GM04503 (cell line): ENCODE measurements at regions not wholly inside any gene's neighbourhood (a gene's known extent, or its start where the extent isn't known, plus 50 kb on each side); places are given as distances from the start of the nearest gene placed in this dataset.
"Not testable (repeated sequence)": the region's sequence is repeated elsewhere in the genome, so short reads cannot be mapped to it uniquely, and the experiment has no call there.

Source experiments
- DNase-seq: peaks from one replicate; pipeline ENCODE4 v3.0.0-alpha.2; 2012; ENCODE audit warnings: low read depth

GRCh38 chr15:59896663-59897074, 107.4 kb upstream of the FOXB1 start:
- DNase-seq = no peak

- DNase-seq = no peak
Observed at GRCh38 chr15:59894835-59895234, 109.3 kb upstream of the FOXB1 start.

- DNase-seq = no peak
Observed at GRCh38 chr15:59892985-59893384, 111.1 kb upstream of the FOXB1 start.

- not testable (repeated sequence) for DNase-seq
Observed at GRCh38 chr15:59887870-59888269, 116.2 kb upstream of the FOXB1 start.

- no peak for DNase-seq
Observed at GRCh38 chr15:59887211-59887610, 116.9 kb upstream of the FOXB1 start.

- no peak for DNase-seq
Observed at GRCh38 chr15:59886441-59886840, 117.7 kb upstream of the FOXB1 start.

- no peak for DNase-seq
Observed at GRCh38 chr15:59885832-59886231, 118.3 kb upstream of the FOXB1 start.

- DNase-seq = peak; percentile 38
Observed at GRCh38 chr15:59879506-59880265, 124.4 kb upstream of the FOXB1 start.

GRCh38 chr15:59876140-59876539, 128.0 kb upstream of the FOXB1 start:
- DNase-seq = no peak

GRCh38 chr15:59873644-59874272, 130.4 kb upstream of the FOXB1 start:
- no peak for DNase-seq

GRCh38 chr15:59867086-59867855, 136.8 kb upstream of the FOXB1 start:
- no peak for DNase-seq

GRCh38 chr15:59866642-59867041, 137.5 kb upstream of the FOXB1 start:
- no peak for DNase-seq

- no peak for DNase-seq
Observed at GRCh38 chr15:59862191-59863155, 141.6 kb upstream of the FOXB1 start.

- no peak for DNase-seq
Observed at GRCh38 chr15:59847968-59848367, 156.1 kb upstream of the FOXB1 start.

GRCh38 chr15:59845942-59846499, 156.9 kb upstream of the BNIP2 start:
- no peak for DNase-seq

GRCh38 chr15:59843609-59844008, 154.5 kb upstream of the BNIP2 start:
- no peak for DNase-seq

GRCh38 chr15:59841036-59841435, 151.9 kb upstream of the BNIP2 start:
- DNase-seq = no peak

- no peak for DNase-seq
Observed at GRCh38 chr15:59839906-59840305, 150.8 kb upstream of the BNIP2 start.

- DNase-seq = no peak
Observed at GRCh38 chr15:59838900-59839299, 149.8 kb upstream of the BNIP2 start.

GRCh38 chr15:59835776-59836175, 146.7 kb upstream of the BNIP2 start:
- no peak for DNase-seq

GRCh38 chr15:59834528-59834927, 145.4 kb upstream of the BNIP2 start:
- no peak for DNase-seq
